ENCODE measurements at regions not wholly inside any gene's neighbourhood (a gene's known extent, or its start where the extent isn't known, plus 50 kb on each side); places are given as distances from the start of the nearest gene placed in this dataset.

DNA sequence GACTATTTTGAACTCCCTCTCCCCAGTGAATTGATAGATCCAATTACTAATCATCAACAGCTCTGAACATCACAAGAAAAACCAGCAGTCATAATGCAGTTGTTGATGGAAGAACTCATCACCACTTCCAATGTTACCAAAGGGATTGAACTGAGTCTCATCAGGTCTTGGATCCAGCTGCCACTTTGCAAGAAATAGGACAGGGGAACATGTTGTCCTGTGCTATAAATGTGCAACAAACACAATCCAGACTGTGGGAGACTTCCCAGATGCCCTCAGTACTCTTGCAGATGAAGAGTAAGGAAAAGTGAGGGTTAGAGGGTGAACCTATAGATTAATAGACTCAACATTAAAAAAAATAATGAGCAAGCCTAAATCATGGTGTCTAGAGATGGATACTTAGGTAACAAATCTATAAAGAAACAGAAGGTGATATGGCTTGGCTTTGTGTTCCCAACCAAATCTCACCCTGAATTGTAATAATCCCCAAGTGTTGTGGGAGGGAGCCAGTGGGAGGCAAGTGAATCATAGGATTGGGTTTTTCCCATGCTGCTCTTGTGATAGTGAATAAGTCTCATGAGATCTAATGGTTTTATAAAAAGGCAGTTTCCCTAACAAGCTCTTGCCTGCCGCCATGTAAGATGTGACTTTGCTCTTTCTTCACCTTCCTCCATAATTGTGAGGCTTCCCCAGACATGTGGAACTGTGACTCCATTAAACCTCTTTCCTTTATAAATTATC is 63.4 kb upstream of the PAPPA start:
- no peak overlapping the region for H3K27ac Mint-ChIP-seq
- H3K9me3 Mint-ChIP-seq: peaks cover 7% of the 10 kb centered on the region
- H3K36me3 Mint-ChIP-seq: no peaks in the 10 kb centered on the region
- no peaks in the 10 kb centered on the region for H3K4me1 Mint-ChIP-seq
- H3K4me3 Mint-ChIP-seq: no peak overlapping the region
- DNase-seq (ENCODE audit: low spot score in 2 of 2) (no peak), ATAC-seq (no peak)

GRCh38 chr9:116094846-116095245 is 58.7 kb upstream of the PAPPA start:
- Mint-ChIP-seq H3K36me3 (no peaks in the 10 kb centered on the region), H3K4me3 (no peak overlapping the region), H3K9me3 (peaks cover 12% of the 10 kb centered on the region), H3K4me1 (no peaks in the 10 kb centered on the region), H3K27ac (no peak overlapping the region)
- DNase-seq (ENCODE audit: low spot score in 2 of 2) (no peak), ATAC-seq (no peak)

- Mint-ChIP-seq H3K36me3 (no peaks in the 10 kb centered on the region), H3K9me3 (peaks cover 12% of the 10 kb centered on the region), H3K4me1 (no peaks in the 10 kb centered on the region), H3K4me3 (no peak overlapping the region), H3K27ac (no peak overlapping the region)
- DNase-seq (ENCODE audit: low spot score in 2 of 2) (no peak), ATAC-seq (no peak)
These were observed 58.2 kb upstream of the PAPPA start for GRCh38 chr9:116095403-116095802.

DNA sequence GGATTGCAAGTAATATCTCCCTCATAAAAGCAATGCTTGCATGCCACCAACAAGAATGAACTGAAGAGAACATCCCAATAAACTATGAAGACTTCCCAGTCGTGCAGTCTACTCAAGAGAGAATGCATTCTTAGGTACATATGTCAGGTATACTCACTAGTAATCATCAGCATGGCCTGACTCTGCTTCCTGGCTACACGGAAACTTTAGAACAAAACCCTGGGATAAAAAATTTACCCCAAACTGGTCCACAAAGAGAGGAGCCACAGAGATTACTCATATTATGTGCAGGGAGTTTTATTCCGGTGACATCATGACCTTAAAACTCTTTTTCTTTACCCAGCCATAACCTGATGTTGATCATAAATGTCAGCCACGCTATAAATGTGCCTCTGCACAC is 57.5 kb upstream of the PAPPA start:
- Mint-ChIP-seq H3K4me3 (no peak overlapping the region), H3K4me1 (no peaks in the 10 kb centered on the region), H3K9me3 (peaks cover 9% of the 10 kb centered on the region), H3K27ac (no peak overlapping the region), H3K36me3 (no peaks in the 10 kb centered on the region)
- ATAC-seq (no peak), DNase-seq (ENCODE audit: low spot score in 2 of 2) (no peak)

GRCh38 chr9:116096853-116097252 is 56.7 kb upstream of the PAPPA start:
- DNase-seq (ENCODE audit: low spot score in 2 of 2): no peak
- no peaks in the 10 kb centered on the region for H3K4me1 Mint-ChIP-seq
- H3K4me3 Mint-ChIP-seq: no peak overlapping the region
- ATAC-seq: no peak
- H3K9me3 Mint-ChIP-seq: peaks cover 9% of the 10 kb centered on the region
- no peak overlapping the region for H3K27ac Mint-ChIP-seq
- no peaks in the 10 kb centered on the region for H3K36me3 Mint-ChIP-seq

DNA sequence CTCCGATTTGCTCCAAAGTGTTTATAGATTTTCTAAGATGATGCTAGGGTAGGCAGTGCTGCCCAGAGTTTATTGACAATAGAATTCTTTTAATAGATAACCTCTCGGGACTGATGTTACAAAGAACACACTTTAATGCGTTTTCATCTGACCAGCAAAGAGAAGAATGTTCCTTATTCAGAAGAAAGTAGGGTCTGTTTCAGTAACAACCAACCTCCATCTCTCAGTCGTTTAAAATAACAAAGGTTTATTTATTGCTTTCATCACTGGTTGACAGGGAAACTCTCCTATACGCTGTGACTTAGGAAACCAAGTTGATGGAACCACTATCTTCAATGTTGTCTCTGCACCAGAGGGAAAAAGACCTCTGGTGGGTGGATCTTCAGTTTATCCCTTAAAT is 55.1 kb upstream of the PAPPA start:
- ATAC-seq: no peak
- Mint-ChIP-seq H3K36me3 (no peaks in the 10 kb centered on the region), H3K9me3 (peaks cover 9% of the 10 kb centered on the region)

GRCh38 chr9:116099821-116100220 is 53.8 kb upstream of the PAPPA start:
- Mint-ChIP-seq H3K36me3 (no peaks in the 10 kb centered on the region), H3K4me1 (no peaks in the 10 kb centered on the region), H3K9me3 (peaks cover 9% of the 10 kb centered on the region), H3K27ac (no peak overlapping the region), H3K4me3 (no peak overlapping the region)
- DNase-seq (ENCODE audit: low spot score in 2 of 2) (no peak), ATAC-seq (no peak)

More for the DNA sequence above, 55.1 kb upstream of the PAPPA start:
- Mint-ChIP-seq H3K4me3 (no peak overlapping the region), H3K4me1 (no peaks in the 10 kb centered on the region), H3K27ac (no peak overlapping the region)
- DNase-seq (ENCODE audit: low spot score in 2 of 2): no peak

DNA sequence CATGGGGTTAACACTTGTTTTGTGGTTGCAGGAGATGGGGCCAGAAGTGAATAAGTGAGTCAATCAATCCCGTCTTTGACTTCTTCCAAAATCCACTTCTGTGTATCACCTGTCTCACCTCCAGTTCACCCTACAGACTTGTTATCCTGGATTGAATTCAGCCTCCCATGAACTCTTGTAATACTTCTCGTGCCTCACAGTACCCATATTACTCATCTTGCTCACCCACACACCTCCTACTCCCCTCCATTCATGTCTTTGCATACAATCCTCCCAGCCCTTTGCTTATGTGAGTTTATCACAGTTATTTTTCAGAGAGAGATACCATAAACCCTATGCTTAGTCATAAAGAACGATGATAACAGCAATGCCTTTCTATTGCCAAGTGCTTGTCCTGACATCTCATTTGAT is 52.9 kb upstream of the PAPPA start:
- H3K4me3 Mint-ChIP-seq: no peak overlapping the region
- H3K4me1 Mint-ChIP-seq: no peaks in the 10 kb centered on the region
- DNase-seq (ENCODE audit: low spot score in 2 of 2): no peak
- peaks cover 9% of the 10 kb centered on the region for H3K9me3 Mint-ChIP-seq
- H3K36me3 Mint-ChIP-seq: no peaks in the 10 kb centered on the region
- H3K27ac Mint-ChIP-seq: no peak overlapping the region
- no peak for ATAC-seq

DNA sequence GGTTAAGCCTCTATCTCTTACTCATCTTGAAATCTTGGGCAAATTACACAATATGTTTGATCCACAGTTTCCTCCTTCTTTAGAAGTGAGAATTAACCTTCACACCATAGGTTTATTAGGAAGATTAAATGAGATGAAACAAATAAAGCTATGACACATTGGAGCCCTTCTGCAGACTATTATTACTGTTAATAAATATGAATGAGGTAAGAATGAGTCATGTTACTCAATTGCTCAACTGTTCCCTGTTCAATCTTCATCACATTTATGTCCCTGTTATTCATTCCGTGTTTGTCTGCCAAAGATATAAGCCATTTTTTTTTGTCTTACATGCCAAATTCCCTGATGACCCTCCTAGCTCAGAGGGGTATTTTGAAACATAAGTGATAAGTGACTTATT is 52.1 kb upstream of the PAPPA start:
- Mint-ChIP-seq H3K9me3 (peaks cover 9% of the 10 kb centered on the region), H3K27ac (no peak overlapping the region), H3K4me1 (no peaks in the 10 kb centered on the region), H3K4me3 (no peak overlapping the region), H3K36me3 (no peaks in the 10 kb centered on the region)
- no peak for ATAC-seq
- no peak for DNase-seq (ENCODE audit: low spot score in 2 of 2)

- Mint-ChIP-seq H3K27ac (no peak overlapping the region), H3K36me3 (no peaks in the 10 kb centered on the region), H3K9me3 (peaks cover 7% of the 10 kb centered on the region), H3K4me3 (no peak overlapping the region), H3K4me1 (no peaks in the 10 kb centered on the region)
- no peak for DNase-seq (ENCODE audit: low spot score in 2 of 2)
- ATAC-seq: no peak
These were observed 51.0 kb upstream of the PAPPA start for GRCh38 chr9:116102596-116102995.

All from stimulated activated effector memory CD8-positive, alpha-beta T cell treated with anti-CD3 and anti-CD28 coated beads, Interleukin-12 subunit alpha, Interleukin-12 subunit beta, amount 100 ng/mL, for 72 hours (primary cell).